MM.1S (cell line): ENCODE measurements at regions not wholly inside any gene's neighbourhood (a gene's known extent, or its start where the extent isn't known, plus 50 kb on each side); places are given as distances from the start of the nearest gene placed in this dataset.

Source experiments
- DNase-seq: peaks from one replicate; pipeline ENCODE4 v3.0.0-alpha.2; 2015
- H2AFZ ChIP-seq: fragments of 300-600 bp; sonication (generic); 2 replicates; pipeline ENCODE4 v1.6.0; 2016; ENCODE audit warnings: antibody characterized with exemption, low read length
- H3F3A ChIP-seq: fragments of 300-600 bp; sonication (generic); 2 replicates; pipeline ENCODE4 v1.6.1; 2016; ENCODE audit warnings: mild to moderate bottlenecking, antibody characterized with exemption, low read length, moderate library complexity, mixed read lengths; ENCODE audit not compliant: insufficient read depth
- H3K27ac ChIP-seq: fragments of 300-600 bp; sonication (generic); 2 replicates; pipeline ENCODE4 v1.5.1; 2016; ENCODE audit warnings: mild to moderate bottlenecking, low read length
- H3K27me3 ChIP-seq: fragments of 300-600 bp; sonication (generic); replicated peaks from 2 replicates; pipeline ENCODE4 v1.6.0; 2016; ENCODE audit warnings: low read length; ENCODE audit not compliant: insufficient read depth
- H3K36me3 ChIP-seq: fragments of 300-600 bp; sonication (generic); replicated peaks from 2 replicates; pipeline ENCODE4 v1.6.1; 2016; ENCODE audit warnings: mild to moderate bottlenecking, low read length, mixed read lengths; ENCODE audit not compliant: insufficient read depth
- H3K4me1 ChIP-seq: fragments of 300-600 bp; sonication (generic); 2 replicates; pipeline ENCODE4 v1.6.1; 2016; ENCODE audit warnings: low read length, mixed read lengths
- H3K4me2 ChIP-seq: fragments of 300-600 bp; sonication (generic); 2 replicates; pipeline ENCODE4 v1.6.0; 2016; ENCODE audit warnings: low read depth, low read length
- H3K4me3 ChIP-seq: fragments of 300-600 bp; sonication (generic); 2 replicates; pipeline ENCODE4 v1.5.1; 2016; ENCODE audit warnings: low read length, mixed read lengths
- H3K79me2 ChIP-seq: fragments of 300-600 bp; sonication (generic); 2 replicates; pipeline ENCODE4 v1.6.1; 2016; ENCODE audit warnings: mixed run types, low read length, mixed read lengths
- H3K9ac ChIP-seq: fragments of 300-600 bp; sonication (generic); 2 replicates; pipeline ENCODE4 v1.6.1; 2016; ENCODE audit warnings: low read length, mixed read lengths
- H3K9me2 ChIP-seq: fragments of 300-600 bp; sonication (generic); replicated peaks from 2 replicates; pipeline ENCODE4 v1.6.1; 2016; ENCODE audit warnings: mild to moderate bottlenecking, low read length, mixed read lengths; ENCODE audit not compliant: insufficient read depth
- H3K9me3 ChIP-seq: fragments of 300-600 bp; sonication (generic); replicated peaks from 2 replicates; pipeline ENCODE4 v1.6.1; 2016; ENCODE audit warnings: mild to moderate bottlenecking, low read length, mixed read lengths; ENCODE audit not compliant: insufficient read depth
- H4K20me1 ChIP-seq: fragments of 300-600 bp; sonication (generic); 2 replicates; pipeline ENCODE4 v1.6.1; 2016; ENCODE audit warnings: mild to moderate bottlenecking, low read length, moderate library complexity, mixed read lengths; ENCODE audit not compliant: insufficient read depth
- EZH2 ChIP-seq: fragments of 300-600 bp; sonication (generic); optimal IDR thresholded peaks from 2 replicates; pipeline ENCODE3; 2017; ENCODE audit warnings: low read depth, mild to moderate bottlenecking, antibody characterized with exemption, low read length, mixed read lengths
- EZH2phosphoT487 ChIP-seq: fragments of 300-600 bp; sonication (generic); IDR thresholded peaks from 2 replicates; pipeline ENCODE4 v1.6.1; 2018; ENCODE audit warnings: antibody characterized with exemption, low read length
- TF ChIP-seq, protein P1 (sequence below): fragments of 300-600 bp; sonication (generic); IDR thresholded peaks from 2 replicates; pipeline ENCODE4 v1.5.1; 2016; ENCODE audit warnings: antibody characterized with exemption, low read length, mixed read lengths

GRCh38 chr4:30385650-30386049 is 334.5 kb upstream of the PCDH7 start:
- no peak overlapping the region for H3K4me2 ChIP-seq
- no peaks in the 10 kb centered on the region for H3K27me3 ChIP-seq
- H3K9ac ChIP-seq: no peak overlapping the region
- H2AFZ ChIP-seq: no peak overlapping the region
- H3F3A ChIP-seq: no peaks in the 10 kb centered on the region
- TF ChIP-seq EZH2 (no peak), EZH2phosphoT487 (no peak)
- TF ChIP-seq, protein P1, sequence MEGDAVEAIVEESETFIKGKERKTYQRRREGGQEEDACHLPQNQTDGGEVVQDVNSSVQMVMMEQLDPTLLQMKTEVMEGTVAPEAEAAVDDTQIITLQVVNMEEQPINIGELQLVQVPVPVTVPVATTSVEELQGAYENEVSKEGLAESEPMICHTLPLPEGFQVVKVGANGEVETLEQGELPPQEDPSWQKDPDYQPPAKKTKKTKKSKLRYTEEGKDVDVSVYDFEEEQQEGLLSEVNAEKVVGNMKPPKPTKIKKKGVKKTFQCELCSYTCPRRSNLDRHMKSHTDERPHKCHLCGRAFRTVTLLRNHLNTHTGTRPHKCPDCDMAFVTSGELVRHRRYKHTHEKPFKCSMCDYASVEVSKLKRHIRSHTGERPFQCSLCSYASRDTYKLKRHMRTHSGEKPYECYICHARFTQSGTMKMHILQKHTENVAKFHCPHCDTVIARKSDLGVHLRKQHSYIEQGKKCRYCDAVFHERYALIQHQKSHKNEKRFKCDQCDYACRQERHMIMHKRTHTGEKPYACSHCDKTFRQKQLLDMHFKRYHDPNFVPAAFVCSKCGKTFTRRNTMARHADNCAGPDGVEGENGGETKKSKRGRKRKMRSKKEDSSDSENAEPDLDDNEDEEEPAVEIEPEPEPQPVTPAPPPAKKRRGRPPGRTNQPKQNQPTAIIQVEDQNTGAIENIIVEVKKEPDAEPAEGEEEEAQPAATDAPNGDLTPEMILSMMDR: no peak
- H3K36me3 ChIP-seq: no peaks in the 10 kb centered on the region
- H3K9me3 ChIP-seq: no peaks in the 10 kb centered on the region
- no peak for DNase-seq
- H3K4me3 ChIP-seq: no peak overlapping the region
- no peaks in the 10 kb centered on the region for H3K9me2 ChIP-seq
- no peak overlapping the region for H3K27ac ChIP-seq
- no peaks in the 10 kb centered on the region for H3K79me2 ChIP-seq
- no peaks in the 10 kb centered on the region for H3K4me1 ChIP-seq
- no peaks in the 10 kb centered on the region for H4K20me1 ChIP-seq

GRCh38 chr4:30386266-30386895 is 333.8 kb upstream of the PCDH7 start:
- H3K36me3 ChIP-seq: no peaks in the 10 kb centered on the region
- H3K79me2 ChIP-seq: no peaks in the 10 kb centered on the region
- no peaks in the 10 kb centered on the region for H3K4me1 ChIP-seq
- no peaks in the 10 kb centered on the region for H3K27me3 ChIP-seq
- no peak overlapping the region for H3K27ac ChIP-seq
- H3K4me3 ChIP-seq: no peak overlapping the region
- H3F3A ChIP-seq: no peaks in the 10 kb centered on the region
- H3K9ac ChIP-seq: no peak overlapping the region
- no peaks in the 10 kb centered on the region for H4K20me1 ChIP-seq
- H3K4me2 ChIP-seq: no peak overlapping the region
- H3K9me3 ChIP-seq: no peaks in the 10 kb centered on the region
- H3K9me2 ChIP-seq: no peaks in the 10 kb centered on the region
- TF ChIP-seq EZH2phosphoT487: no peak
- TF ChIP-seq, protein P1: no peak
- TF ChIP-seq EZH2: no peak
- no peak overlapping the region for H2AFZ ChIP-seq
- no peak for DNase-seq

- no peak overlapping the region for H2AFZ ChIP-seq
- H3K9me3 ChIP-seq: no peaks in the 10 kb centered on the region
- H3K4me1 ChIP-seq: no peaks in the 10 kb centered on the region
- no peak for DNase-seq
- no peak overlapping the region for H3K4me3 ChIP-seq
- H3K9me2 ChIP-seq: no peaks in the 10 kb centered on the region
- TF ChIP-seq EZH2phosphoT487 (no peak), EZH2 (no peak)
- TF ChIP-seq, protein P1: no peak
- no peak overlapping the region for H3K4me2 ChIP-seq
- H3K27ac ChIP-seq: no peak overlapping the region
- no peaks in the 10 kb centered on the region for H3F3A ChIP-seq
- no peaks in the 10 kb centered on the region for H3K79me2 ChIP-seq
- no peaks in the 10 kb centered on the region for H4K20me1 ChIP-seq
- no peak overlapping the region for H3K9ac ChIP-seq
- H3K36me3 ChIP-seq: no peaks in the 10 kb centered on the region
- no peaks in the 10 kb centered on the region for H3K27me3 ChIP-seq
These were observed 324.3 kb upstream of the PCDH7 start for GRCh38 chr4:30395902-30396301.
